Glutamatergic neuron (in vitro differentiated cells): ENCODE measurements at regions not wholly inside any gene's neighbourhood (a gene's known extent, or its start where the extent isn't known, plus 50 kb on each side); places are given as distances from the start of the nearest gene placed in this dataset.

Experiments
- DNase-seq: peaks from one replicate; pipeline ENCODE4 v3.0.0; 2022
- H3K27ac Mint-ChIP-seq: one replicate; pipeline ENCODE4 v1.8.0; 2020; ENCODE audit warnings: mild to moderate bottlenecking, mixed read lengths, inconsistent platforms; ENCODE audit not compliant: unreplicated experiment
- H3K27me3 Mint-ChIP-seq: one replicate; pipeline ENCODE4 v1.8.0; 2020; ENCODE audit warnings: mild to moderate bottlenecking, moderate library complexity, mixed read lengths, inconsistent platforms; ENCODE audit not compliant: unreplicated experiment
- H3K36me3 Mint-ChIP-seq: one replicate; pipeline ENCODE4 v1.8.0; 2020; ENCODE audit warnings: mild to moderate bottlenecking, mixed read lengths, inconsistent platforms; ENCODE audit not compliant: unreplicated experiment
- H3K4me1 Mint-ChIP-seq: one replicate; pipeline ENCODE4 v1.8.0; 2020; ENCODE audit warnings: mild to moderate bottlenecking, low read depth, mixed read lengths, inconsistent platforms; ENCODE audit not compliant: unreplicated experiment
- H3K4me3 Mint-ChIP-seq: one replicate; pipeline ENCODE4 v1.8.0; 2020; ENCODE audit warnings: mild to moderate bottlenecking, mixed read lengths, inconsistent platforms; ENCODE audit not compliant: unreplicated experiment
- H3K9me3 Mint-ChIP-seq: one replicate; pipeline ENCODE4 v1.8.0; 2020; ENCODE audit warnings: mild to moderate bottlenecking, moderate library complexity, mixed read lengths, inconsistent platforms; ENCODE audit not compliant: unreplicated experiment
- CTCF ChIP-seq: fragments of 200-600 bp; sonication (generic); IDR thresholded peaks from one replicate; pipeline ENCODE4 v1.5.0; 2021; ENCODE audit not compliant: partially characterized antibody, unreplicated experiment

- Mint-ChIP-seq H3K36me3 (no peaks in the 10 kb centered on the region), H3K4me1 (no peaks in the 10 kb centered on the region), H3K27me3 (no peaks in the 10 kb centered on the region), H3K9me3 (no peaks in the 10 kb centered on the region), H3K27ac (no peak overlapping the region), H3K4me3 (no peak overlapping the region)
- no peak for TF ChIP-seq CTCF
- DNase-seq: no peak
Measured at GRCh38 chr2:150019063-150019462, 431.5 kb upstream of the MMADHC start.

GRCh38 chr2:150012986-150013385 lies 425.4 kb upstream of the MMADHC start:
- DNase-seq: no peak
- TF ChIP-seq CTCF: no peak
- no peak overlapping the region for H3K27ac Mint-ChIP-seq

GRCh38 chr2:150011161-150011730 lies 423.7 kb upstream of the MMADHC start:
- no peak for DNase-seq
- Mint-ChIP-seq H3K4me1 (no peaks in the 10 kb centered on the region), H3K4me3 (no peak overlapping the region), H3K36me3 (no peaks in the 10 kb centered on the region), H3K27me3 (no peaks in the 10 kb centered on the region), H3K27ac (no peak overlapping the region), H3K9me3 (no peaks in the 10 kb centered on the region)
- TF ChIP-seq CTCF: no peak

More at GRCh38 chr2:150012986-150013385, 425.4 kb upstream of the MMADHC start:
- no peaks in the 10 kb centered on the region for H3K36me3 Mint-ChIP-seq
- no peaks in the 10 kb centered on the region for H3K4me1 Mint-ChIP-seq
- no peaks in the 10 kb centered on the region for H3K9me3 Mint-ChIP-seq
- H3K27me3 Mint-ChIP-seq: no peaks in the 10 kb centered on the region
- H3K4me3 Mint-ChIP-seq: no peak overlapping the region

GRCh38 chr2:150008901-150009300 lies 421.3 kb upstream of the MMADHC start:
- Mint-ChIP-seq H3K36me3 (no peaks in the 10 kb centered on the region), H3K9me3 (no peaks in the 10 kb centered on the region), H3K4me1 (no peaks in the 10 kb centered on the region), H3K27me3 (no peaks in the 10 kb centered on the region), H3K27ac (no peak overlapping the region), H3K4me3 (no peak overlapping the region)
- no peak for TF ChIP-seq CTCF
- DNase-seq: no peak

- Mint-ChIP-seq H3K27me3 (no peaks in the 10 kb centered on the region), H3K36me3 (no peaks in the 10 kb centered on the region), H3K4me1 (no peaks in the 10 kb centered on the region), H3K4me3 (no peak overlapping the region), H3K27ac (no peak overlapping the region), H3K9me3 (no peaks in the 10 kb centered on the region)
- TF ChIP-seq CTCF: no peak
- DNase-seq: no peak
Measured at GRCh38 chr2:150007815-150008430, 420.3 kb upstream of the MMADHC start.
